Retinal pigment epithelial cell (primary cell): ENCODE measurements at regions not wholly inside any gene's neighbourhood (a gene's known extent, or its start where the extent isn't known, plus 50 kb on each side); places are given as distances from the start of the nearest gene placed in this dataset.

Source experiments
- DNase-seq: peaks from one replicate; pipeline ENCODE4 v3.0.0-alpha.2; 2010; ENCODE audit warnings: low read depth
- H3K4me3 ChIP-seq: 2 replicates; pipeline ENCODE4 v1.5.1; 2011; ENCODE audit warnings: mild to moderate bottlenecking, low read length, control low read depth, moderate library complexity
- TF ChIP-seq, protein P1 (sequence below): conservative IDR thresholded peaks from 2 replicates; pipeline ENCODE4 v1.5.1; 2011; ENCODE audit warnings: low read depth, low read length, control low read depth, inconsistent platforms

DNA sequence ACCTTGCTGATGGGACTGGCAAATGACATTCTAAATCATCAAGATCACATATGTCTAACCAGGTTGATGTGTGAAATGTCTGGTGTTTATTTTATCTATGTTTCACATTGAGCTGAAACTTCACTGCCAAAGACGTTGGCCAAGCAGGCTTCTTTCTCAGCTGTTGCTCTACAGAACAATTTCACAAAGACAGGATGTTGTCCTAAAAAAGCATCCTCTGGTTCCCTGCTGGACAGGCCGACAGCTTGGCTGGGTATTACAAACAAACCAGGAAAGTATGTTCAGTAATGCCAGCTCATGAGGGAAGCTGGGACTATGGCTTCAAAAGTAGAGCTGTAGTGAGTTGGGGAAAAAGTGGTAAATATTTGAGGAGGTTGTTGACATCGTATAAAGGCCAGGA lies 179.4 kb downstream of the FAM43A start:
- no peak overlapping the region for H3K4me3 ChIP-seq
- TF ChIP-seq, protein P1, sequence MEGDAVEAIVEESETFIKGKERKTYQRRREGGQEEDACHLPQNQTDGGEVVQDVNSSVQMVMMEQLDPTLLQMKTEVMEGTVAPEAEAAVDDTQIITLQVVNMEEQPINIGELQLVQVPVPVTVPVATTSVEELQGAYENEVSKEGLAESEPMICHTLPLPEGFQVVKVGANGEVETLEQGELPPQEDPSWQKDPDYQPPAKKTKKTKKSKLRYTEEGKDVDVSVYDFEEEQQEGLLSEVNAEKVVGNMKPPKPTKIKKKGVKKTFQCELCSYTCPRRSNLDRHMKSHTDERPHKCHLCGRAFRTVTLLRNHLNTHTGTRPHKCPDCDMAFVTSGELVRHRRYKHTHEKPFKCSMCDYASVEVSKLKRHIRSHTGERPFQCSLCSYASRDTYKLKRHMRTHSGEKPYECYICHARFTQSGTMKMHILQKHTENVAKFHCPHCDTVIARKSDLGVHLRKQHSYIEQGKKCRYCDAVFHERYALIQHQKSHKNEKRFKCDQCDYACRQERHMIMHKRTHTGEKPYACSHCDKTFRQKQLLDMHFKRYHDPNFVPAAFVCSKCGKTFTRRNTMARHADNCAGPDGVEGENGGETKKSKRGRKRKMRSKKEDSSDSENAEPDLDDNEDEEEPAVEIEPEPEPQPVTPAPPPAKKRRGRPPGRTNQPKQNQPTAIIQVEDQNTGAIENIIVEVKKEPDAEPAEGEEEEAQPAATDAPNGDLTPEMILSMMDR, result no peak
- DNase-seq, result no peak

DNA sequence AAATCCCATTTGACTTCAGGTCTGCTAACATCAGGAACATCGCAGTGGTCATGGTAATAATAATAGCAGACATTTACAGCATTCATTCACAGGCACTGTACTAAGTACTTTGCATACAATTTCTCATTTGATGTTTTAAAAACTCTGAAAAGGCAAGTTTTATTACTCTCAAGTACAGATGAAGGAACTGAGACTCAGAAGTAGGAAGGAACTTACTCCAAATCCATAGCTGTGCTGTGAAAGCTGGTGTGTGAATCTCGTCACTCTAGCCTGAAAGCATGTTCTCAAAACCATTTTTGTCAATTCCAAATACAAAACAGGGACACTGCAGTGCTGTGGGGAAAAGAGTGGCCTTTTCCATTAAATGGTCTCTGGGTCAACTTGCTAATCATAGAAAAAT lies 179.9 kb downstream of the FAM43A start:
- H3K4me3 ChIP-seq, result no peak overlapping the region
- no peak for DNase-seq
- TF ChIP-seq, protein P1, result no peak

DNA sequence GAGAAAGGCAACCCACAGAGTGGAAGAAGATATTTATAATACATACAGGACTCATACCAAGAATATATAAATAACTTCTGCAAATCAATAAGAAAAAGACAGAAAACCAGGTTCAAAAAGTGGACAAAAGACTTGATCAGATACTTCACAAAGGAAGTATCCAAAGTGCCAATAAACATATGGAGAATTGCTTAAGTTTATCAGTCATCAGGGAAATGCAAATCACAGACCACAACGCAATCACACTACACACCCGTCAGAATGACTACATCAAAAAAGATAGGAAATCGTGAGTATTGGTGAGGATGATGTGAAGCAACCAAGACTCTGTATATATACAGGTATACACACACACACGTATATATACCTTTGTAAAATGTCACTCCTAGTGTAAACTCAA lies 180.6 kb downstream of the FAM43A start:
- no peak for DNase-seq
- TF ChIP-seq, protein P1, result no peak
- H3K4me3 ChIP-seq, result no peak overlapping the region

DNA sequence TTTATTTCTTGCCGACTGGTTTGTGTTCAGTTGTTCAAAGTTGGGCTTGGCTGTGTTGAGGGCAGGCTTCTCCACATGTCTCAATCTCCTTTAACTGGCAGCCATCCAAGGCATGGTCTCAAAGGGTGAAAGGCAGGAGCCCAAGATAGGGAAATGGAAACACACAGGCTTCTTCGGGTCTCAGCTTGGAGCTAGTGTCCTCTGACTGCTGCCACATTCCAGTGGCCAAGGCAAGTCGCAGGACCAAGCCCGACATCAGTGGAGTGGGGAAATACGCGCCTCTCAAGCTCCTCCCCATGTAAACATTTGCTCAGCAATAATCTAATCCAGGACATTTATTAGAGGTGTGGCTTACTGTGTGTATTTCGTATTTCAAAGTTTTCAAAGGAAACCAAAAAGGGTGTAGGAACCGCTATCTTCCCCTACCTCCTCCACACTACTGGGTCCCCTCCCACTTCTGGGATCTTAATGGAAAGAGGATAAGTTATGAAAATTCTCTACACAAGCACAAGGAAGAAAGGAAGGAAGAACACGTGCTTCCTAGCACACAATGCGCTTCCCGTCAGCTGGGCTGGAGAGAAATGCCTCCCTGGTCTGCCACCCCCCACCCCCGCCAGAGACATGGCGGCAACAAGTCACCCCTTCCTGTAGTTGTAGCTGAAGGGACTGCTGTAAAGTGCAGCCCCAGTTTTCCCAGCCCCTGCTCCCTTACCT lies 181.7 kb downstream of the FAM43A start:
- DNase-seq, result no peak
- H3K4me3 ChIP-seq, result no peak overlapping the region
- TF ChIP-seq, protein P1, result no peak

DNA sequence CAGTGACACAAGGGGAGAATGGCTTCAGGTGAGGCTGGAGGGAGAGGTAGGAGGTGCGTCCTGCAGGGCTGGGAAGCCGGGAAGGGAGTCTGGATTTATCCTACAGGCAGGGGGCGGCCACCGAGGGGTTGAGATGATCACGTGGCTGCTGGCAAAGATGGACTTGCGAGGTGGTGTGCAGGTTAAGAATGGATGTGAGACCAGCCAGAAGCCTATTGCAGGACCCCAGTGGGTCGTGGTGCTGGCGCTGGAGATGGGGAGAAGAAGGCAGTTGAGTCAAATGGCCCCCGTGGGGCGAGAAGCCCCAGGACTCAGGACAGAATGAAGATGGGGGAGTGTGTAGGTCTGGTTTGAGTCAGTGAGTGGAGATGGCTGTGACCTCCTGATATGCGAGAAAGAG lies 183.1 kb downstream of the FAM43A start:
- no peak for DNase-seq
- TF ChIP-seq, protein P1, result no peak
- no peak overlapping the region for H3K4me3 ChIP-seq

- no peak overlapping the region for H3K4me3 ChIP-seq
- DNase-seq, result peak; percentile 34
- TF ChIP-seq, protein P1, result peak; percentile 9
Measured at GRCh38 chr3:194869482-194870169, 183.9 kb downstream of the FAM43A start.
